Adrenal gland (tissue), 5 donors: ENCODE measurements at regions not wholly inside any gene's neighbourhood (a gene's known extent, or its start where the extent isn't known, plus 50 kb on each side); places are given as distances from the start of the nearest gene placed in this dataset.
"Not testable (repeated sequence)": the region's sequence is repeated elsewhere in the genome, so short reads cannot be mapped to it uniquely, and the experiment has no call there.

ENCODE experiments used
- CTCF ChIP-seq, 6 experiments: fragments of 450-650 bp in 4 of 6; fragments of 200-600 bp in 2 of 6; sonication (generic) in 1 of 6; IDR thresholded peaks; 1 replicate in 5 of 6; 2 replicates in 1 of 6; pipeline versions ENCODE4 v1.5.1 to v1.8.0; 2016 to 2021; ENCODE audit warnings: antibody characterized with exemption in 6 of 6, mild to moderate bottlenecking in 2 of 6, moderate library complexity in 1 of 6
- POLR2A ChIP-seq, 2 donors: fragments of 450-650 bp; IDR thresholded peaks; one replicate each; pipeline ENCODE4 v1.6.1; 2017; ENCODE audit warnings: antibody characterized with exemption in 2 of 2, mild to moderate bottlenecking in 2 of 2, moderate library complexity in 1 of 2
- donor health status: DM: no; HTN: no; CAD: no.

- not testable (repeated sequence) for TF ChIP-seq POLR2A, CTCF (IDR thresholded peaks at IDR 0.05)
These were observed 86.4 kb upstream of the TERB2 start for GRCh38 chr15:44870125-44870524.
